HG03159 (cell line): ENCODE measurements at regions not wholly inside any gene's neighbourhood (a gene's known extent, or its start where the extent isn't known, plus 50 kb on each side); places are given as distances from the start of the nearest gene placed in this dataset.

Experiments used
- ATAC-seq: cut with Tn5 transposase; IDR thresholded peaks from one replicate; pipeline ENCODE4 v1.9.1; 2021; ENCODE audit warnings: mild to moderate bottlenecking, moderate library complexity; ENCODE audit not compliant: unreplicated experiment

- ATAC-seq: no peak
These were observed 173.8 kb upstream of the PITX1 start for GRCh38 chr5:135207866-135208265.

DNA sequence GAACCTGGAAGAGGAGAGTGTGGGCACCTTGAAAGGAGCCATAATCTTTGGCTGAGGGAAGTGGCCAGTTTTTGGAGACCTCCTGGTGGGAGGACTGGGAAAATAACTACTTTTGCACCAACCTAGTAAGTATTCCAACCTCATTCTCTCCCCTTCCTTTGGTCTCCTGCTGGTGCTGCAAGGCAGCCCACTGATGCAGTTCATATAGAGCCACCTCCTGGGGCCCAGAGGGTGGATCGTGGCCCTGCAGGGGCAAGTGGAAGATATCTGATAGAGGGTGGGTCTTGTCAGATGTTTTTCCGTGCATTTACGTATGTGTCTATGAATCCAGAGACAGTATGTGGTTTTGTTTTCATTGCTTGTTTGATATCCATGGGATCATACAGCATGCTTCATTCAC lies 172.8 kb upstream of the PITX1 start:
- no peak for ATAC-seq

- no peak for ATAC-seq
These were observed 171.8 kb upstream of the PITX1 start for GRCh38 chr5:135205632-135206349.

GRCh38 chr5:135204151-135204600 lies 170.1 kb upstream of the PITX1 start:
- no peak for ATAC-seq

GRCh38 chr5:135203593-135204036 lies 169.6 kb upstream of the PITX1 start:
- ATAC-seq: no peak

DNA sequence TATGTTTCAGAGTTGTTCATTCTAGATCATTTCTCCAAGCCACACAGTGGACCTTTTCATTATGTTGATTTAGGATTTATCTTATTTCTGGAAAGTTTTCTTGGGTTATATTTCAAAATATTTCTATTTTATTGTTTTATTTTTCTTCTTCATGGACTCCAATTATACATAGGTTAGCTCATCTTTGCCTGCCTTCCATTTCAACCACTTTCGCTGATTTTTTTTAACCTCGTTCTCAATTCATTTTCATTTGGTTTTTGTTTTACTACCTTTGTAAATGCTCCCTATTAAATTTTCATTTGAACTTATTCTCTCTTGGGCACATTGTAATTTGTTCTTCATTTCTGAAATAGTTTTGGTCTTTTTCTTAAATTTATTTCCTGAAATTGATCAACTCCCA lies 169.0 kb upstream of the PITX1 start:
- ATAC-seq: no peak

DNA sequence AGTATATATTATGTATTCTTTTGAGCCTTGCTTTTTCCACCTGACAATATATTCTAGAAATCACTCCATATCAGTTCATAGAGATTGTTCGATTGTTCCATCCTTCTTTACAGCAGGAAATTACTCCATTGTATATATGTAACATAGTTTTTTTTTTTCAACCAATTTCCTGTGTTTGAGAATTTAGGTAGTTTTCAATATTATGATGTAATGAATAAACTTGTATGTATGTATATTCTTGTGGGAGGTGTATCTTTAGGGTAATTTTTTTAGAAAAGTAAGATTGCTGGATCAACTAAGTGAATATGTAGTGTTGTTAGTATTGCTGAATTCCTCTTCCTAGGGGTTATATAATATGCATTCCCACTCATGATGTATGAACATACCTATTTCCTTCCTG lies 165.9 kb upstream of the PITX1 start:
- ATAC-seq: no peak

GRCh38 chr5:135196483-135196882 lies 162.5 kb upstream of the PITX1 start:
- no peak for ATAC-seq

GRCh38 chr5:135195270-135195608 lies 161.2 kb upstream of the PITX1 start:
- no peak for ATAC-seq

DNA sequence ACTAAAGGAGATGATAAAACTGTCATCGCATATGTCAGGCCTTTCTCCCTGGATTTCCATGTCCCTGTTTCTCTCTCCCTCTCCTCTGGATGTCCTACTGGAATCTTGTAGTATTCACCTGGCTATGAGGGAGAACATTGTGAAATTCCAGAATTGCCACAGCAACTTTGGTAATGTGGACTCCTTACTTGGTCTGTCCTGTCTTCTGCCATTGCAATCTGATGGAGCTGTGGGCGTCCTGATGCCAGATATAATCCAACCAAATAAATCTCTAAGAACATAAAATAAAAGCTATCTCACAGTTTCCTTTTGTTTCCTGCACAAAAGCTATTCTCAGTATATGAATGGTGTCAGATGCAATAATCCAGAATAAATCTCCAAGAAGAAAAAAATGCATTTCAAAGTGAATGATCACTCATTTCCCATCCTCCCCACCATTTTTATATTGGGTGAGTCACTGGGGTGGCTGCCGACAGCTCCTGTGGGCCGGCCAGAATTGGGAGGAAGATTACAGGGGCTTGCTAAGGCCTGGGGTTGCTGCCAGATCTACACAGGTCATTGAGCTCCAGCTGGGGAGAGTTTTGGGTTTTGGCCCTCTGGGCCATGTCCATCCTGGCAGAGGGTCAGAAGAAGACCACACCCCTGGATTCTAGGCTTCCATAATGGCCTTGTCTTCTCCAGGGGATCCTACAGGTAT lies 160.7 kb upstream of the PITX1 start:
- ATAC-seq: no peak

GRCh38 chr5:135194126-135194488 lies 160.1 kb upstream of the PITX1 start:
- ATAC-seq: no peak

DNA sequence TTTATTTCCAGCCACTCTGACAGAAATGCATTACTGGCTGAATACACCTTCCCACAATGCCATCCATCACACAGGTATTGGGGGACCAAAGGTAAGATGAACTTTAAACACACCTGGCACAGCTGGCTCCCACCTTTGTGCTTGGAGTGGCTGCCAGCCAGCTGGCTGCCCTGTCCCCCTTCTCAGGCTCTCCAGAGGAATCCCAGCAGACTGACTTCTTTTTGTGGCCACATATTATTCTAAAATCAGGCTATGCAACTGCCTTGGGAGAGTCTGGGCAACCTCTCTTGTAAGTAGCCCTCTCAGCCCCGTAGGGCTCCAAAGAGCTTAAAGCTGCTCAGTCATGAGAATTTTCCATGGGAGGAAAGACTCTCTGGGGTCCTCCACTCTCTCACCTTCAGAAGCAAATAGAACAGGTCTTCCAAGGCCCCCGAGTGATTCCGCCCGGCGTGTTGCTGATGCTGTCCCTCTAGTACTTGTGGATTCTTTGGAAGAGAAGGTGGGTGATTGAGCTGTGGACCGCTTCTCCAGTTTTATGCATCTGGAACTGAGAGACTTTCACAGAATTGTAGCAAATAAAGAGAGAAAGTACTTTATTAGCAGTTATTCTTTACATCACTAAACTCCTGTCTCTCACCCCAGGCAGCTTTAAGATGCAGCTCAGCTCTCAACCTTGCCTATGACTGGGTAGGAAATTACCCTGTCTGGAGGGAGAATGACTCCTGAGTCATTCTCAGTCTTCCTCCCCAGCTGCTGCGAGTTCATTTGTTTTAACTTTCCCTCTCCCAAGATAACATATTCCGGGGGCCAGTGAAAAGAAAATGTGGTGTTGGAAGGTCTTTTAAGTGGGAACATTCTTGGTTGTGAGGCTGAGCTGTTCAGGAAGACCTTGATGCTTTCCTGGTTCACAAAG lies 159.4 kb upstream of the PITX1 start:
- ATAC-seq: no peak

- no peak for ATAC-seq
These were observed 158.3 kb upstream of the PITX1 start for GRCh38 chr5:135192351-135192750.

- peak; percentile 92 for ATAC-seq
These were observed 157.2 kb upstream of the PITX1 start for GRCh38 chr5:135191084-135191826.

DNA sequence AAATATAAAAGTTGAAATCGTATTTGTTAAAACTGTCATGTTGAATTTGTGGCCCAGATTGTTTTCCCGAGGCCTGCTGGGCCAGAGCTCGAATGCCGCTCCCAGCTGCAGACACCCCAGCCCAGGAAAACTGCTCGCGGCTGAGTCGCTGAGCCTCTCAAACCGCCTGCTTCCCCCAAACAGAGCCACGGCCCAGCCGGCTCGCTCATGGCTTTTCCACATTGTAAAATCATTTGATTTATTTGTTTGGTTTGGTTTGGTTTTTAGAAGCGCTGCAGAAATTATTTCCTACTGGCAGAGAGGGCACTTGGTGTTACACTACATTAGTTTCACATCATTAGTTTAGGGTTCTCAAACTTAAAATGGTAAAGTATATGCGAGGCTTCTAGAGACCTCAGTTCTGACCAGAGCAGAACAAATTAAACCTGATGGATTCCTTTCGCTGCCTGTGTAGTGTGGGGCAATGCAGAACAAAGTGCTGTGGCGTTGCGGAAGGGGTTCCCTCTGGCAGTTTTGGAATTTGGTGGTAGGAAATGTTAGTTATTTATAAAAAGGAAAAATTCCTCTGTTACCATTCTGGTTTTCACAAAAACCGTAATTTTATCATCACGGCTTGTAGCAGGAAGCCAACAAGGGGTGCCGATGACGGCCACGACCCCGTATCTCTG lies 156.5 kb upstream of the PITX1 start:
- ATAC-seq: no peak

- no peak for ATAC-seq
These were observed 155.0 kb upstream of the PITX1 start for GRCh38 chr5:135189024-135189423.

DNA sequence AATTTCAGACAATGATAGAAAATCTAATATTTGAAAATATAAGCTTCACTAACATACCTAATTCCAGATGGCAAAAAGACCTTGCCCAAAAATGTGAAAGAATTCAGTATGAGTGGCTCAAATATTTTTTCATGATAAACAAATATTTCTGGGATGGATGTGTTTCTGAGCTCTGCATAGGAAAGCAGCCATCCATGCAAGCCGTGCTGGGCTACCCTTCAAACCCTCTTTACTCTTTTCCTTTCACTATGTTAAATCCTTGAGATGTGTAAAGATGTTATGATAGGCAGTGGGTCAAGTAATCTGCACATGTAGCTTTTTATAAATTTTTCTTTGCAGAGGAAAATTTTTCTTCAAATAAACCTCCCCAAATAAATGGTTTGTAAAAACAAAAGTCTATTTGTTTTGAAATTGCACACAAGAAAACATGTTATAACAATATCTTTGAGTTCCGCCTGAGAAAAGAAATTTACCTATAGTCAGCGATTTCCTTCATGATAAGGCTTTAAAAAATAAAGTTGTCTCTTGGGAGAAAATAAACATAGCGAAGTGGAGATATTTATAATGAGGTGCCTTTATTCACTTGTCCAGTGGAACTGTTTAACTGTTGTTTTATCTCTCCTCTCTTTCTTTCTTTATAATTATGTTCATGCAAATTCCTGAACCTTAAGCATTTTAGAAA lies 154.3 kb upstream of the PITX1 start:
- ATAC-seq: no peak

DNA sequence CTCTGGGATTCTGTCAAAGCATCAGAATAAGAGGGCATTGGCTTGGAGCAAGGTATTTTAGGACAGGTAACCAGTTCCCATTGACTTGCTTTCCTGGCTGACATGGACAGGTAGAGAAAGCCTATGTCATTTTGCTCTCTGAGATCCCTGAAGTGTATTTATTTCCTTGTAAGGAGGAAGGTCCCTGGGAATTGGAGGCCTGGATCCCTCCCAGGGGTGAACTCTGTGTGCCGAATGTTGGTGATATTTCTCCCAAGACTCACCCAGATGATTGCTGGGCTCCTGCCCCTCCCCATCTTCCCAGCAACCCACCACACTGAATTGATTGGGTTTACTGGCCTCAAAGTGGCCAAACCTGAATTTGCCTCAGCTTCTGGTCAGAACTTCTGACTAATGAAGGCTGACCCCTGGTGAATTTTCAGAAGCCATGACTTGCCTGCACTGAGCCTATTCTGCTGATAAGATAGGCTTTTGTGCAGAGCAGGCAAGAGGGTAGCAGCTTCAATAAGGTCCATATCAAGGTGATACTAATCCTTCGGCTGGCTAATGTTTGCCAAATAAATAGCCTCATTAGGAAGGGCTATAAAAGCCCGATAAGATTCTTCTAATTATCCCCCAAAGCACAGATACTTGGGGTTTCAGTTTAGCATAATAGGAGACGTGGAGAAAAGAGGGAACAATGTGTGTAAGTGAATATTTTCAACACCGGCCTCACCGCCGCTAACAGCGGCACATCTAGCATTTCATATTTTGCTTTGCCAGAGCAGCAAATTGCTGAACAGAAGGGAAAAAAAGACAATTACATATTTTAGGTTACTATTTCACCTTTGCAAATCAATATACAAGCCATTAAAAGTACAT lies 152.9 kb upstream of the PITX1 start:
- no peak for ATAC-seq
